ENCODE measurements at regions not wholly inside any gene's neighbourhood (a gene's known extent, or its start where the extent isn't known, plus 50 kb on each side); places are given as distances from the start of the nearest gene placed in this dataset.
"Not testable (repeated sequence)": the region's sequence is repeated elsewhere in the genome, so short reads cannot be mapped to it uniquely, and the experiment has no call there.

GRCh38 chr5:41995193-41995592, 70.1 kb downstream of the FBXO4 start:
- no peak for DNase-seq
- no peak for TF ChIP-seq CTCF (IDR thresholded peaks at IDR 0.05)
- Mint-ChIP-seq H3K36me3 (ENCODE audit: low read depth) (no peaks in the 10 kb centered on the region), H3K4me1 (ENCODE audit: low read depth) (no peaks in the 10 kb centered on the region), H3K9me3 (peaks cover 3% of the 10 kb centered on the region; the same call in 1 of the 2 replicates), H3K27ac (no peak overlapping the region), H3K27me3 (ENCODE audit: insufficient read depth) (no peaks in the 10 kb centered on the region), H3K4me3 (no peak overlapping the region)

DNA sequence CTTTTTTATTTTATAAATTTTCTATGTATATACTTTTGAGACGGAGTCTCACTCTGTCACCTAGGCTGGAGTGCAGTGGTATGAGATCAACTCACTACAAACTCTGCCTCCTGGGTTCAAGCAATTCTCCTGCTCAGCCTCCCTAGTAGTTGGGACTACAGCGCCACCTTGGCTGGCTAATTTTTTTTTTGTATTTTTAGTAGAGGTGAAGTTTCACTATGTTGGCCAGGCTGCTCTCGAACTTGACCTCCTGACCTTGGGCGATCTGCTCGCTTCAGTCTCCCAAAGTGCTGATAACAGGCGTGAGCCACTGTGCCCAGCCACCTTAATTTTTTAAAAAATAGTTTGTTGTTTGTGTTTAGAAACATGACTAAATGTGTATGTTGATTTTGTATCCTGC, 76.6 kb downstream of the FBXO4 start:
- Mint-ChIP-seq H3K36me3 (ENCODE audit: low read depth) (no peaks in the 10 kb centered on the region), H3K27me3 (ENCODE audit: insufficient read depth) (no peaks in the 10 kb centered on the region; the same call in 1 of the 2 replicates), H3K9me3 (no peaks in the 10 kb centered on the region; the same call in 1 of the 2 replicates), H3K27ac (no peak overlapping the region), H3K4me1 (ENCODE audit: low read depth) (no peaks in the 10 kb centered on the region), H3K4me3 (no peak overlapping the region)
- no peak for TF ChIP-seq CTCF (IDR thresholded peaks at IDR 0.05)
- DNase-seq, result no peak

- not testable (repeated sequence) for H3K4me1 Mint-ChIP-seq (ENCODE audit: low read depth); DNase-seq; H3K4me3 Mint-ChIP-seq
Observed at GRCh38 chr5:42003852-42004251, 78.8 kb downstream of the FBXO4 start.

GRCh38 chr5:42005561-42006153, 80.6 kb downstream of the FBXO4 start:
- H3K36me3 Mint-ChIP-seq (ENCODE audit: low read depth), result no peaks in the 10 kb centered on the region
- TF ChIP-seq CTCF (IDR thresholded peaks at IDR 0.05), result peak; percentile 87
- H3K9me3 Mint-ChIP-seq, result no peaks in the 10 kb centered on the region
- no peak overlapping the region for H3K27ac Mint-ChIP-seq
- H3K4me1 Mint-ChIP-seq (ENCODE audit: low read depth), result no peaks in the 10 kb centered on the region
- peak; percentile 23 for DNase-seq
- H3K27me3 Mint-ChIP-seq (ENCODE audit: insufficient read depth), result no peaks in the 10 kb centered on the region; the same call in 1 of the 2 replicates
- H3K4me3 Mint-ChIP-seq, result no peak overlapping the region

More at GRCh38 chr5:42003852-42004251, 78.8 kb downstream of the FBXO4 start:
- H3K36me3 Mint-ChIP-seq (ENCODE audit: low read depth); H3K27me3 Mint-ChIP-seq (ENCODE audit: insufficient read depth); H3K9me3 Mint-ChIP-seq; H3K27ac Mint-ChIP-seq: not testable (repeated sequence)

- TF ChIP-seq CTCF (IDR thresholded peaks at IDR 0.05), result no peak
- Mint-ChIP-seq H3K36me3 (ENCODE audit: low read depth) (no peaks in the 10 kb centered on the region), H3K4me3 (no peak overlapping the region), H3K27me3 (ENCODE audit: insufficient read depth) (no peaks in the 10 kb centered on the region), H3K4me1 (ENCODE audit: low read depth) (peaks cover 16% of the 10 kb centered on the region), H3K9me3 (no peaks in the 10 kb centered on the region), H3K27ac (no peak overlapping the region)
- DNase-seq, result no peak
Observed at GRCh38 chr5:42013561-42013960, 88.5 kb downstream of the FBXO4 start.

- Mint-ChIP-seq H3K36me3 (ENCODE audit: low read depth) (no peaks in the 10 kb centered on the region), H3K27me3 (ENCODE audit: insufficient read depth) (no peaks in the 10 kb centered on the region), H3K9me3 (no peaks in the 10 kb centered on the region), H3K4me1 (ENCODE audit: low read depth) (peaks cover 17% of the 10 kb centered on the region), H3K27ac (peak overlapping the region; percentile 11; the same call in 1 of the 2 replicates), H3K4me3 (peak overlapping the region; percentile 29; the same call in 1 of the 2 replicates)
- TF ChIP-seq CTCF (IDR thresholded peaks at IDR 0.05), result no peak
- no peak for DNase-seq
Observed at GRCh38 chr5:42015254-42015653, 90.2 kb downstream of the FBXO4 start.
